NB4 (cell line): ENCODE measurements at regions not wholly inside any gene's neighbourhood (a gene's known extent, or its start where the extent isn't known, plus 50 kb on each side); places are given as distances from the start of the nearest gene placed in this dataset.

ENCODE experiments used
- MYC ChIP-seq: IDR thresholded peaks from 2 replicates; pipeline ENCODE4 v1.6.1; 2011; ENCODE audit warnings: low read depth, low read length
- POLR2A ChIP-seq: IDR thresholded peaks from 2 replicates; pipeline ENCODE4 v1.6.1; 2011; ENCODE audit warnings: mild to moderate bottlenecking; ENCODE audit not compliant: insufficient read length; ENCODE audit errors: extremely low read depth
- TF ChIP-seq, protein P1 (sequence below): IDR thresholded peaks from one replicate; pipeline ENCODE4 v1.5.1; 2012; ENCODE audit warnings: low read depth, low read length
- TF ChIP-seq, protein P2 (sequence below): IDR thresholded peaks from 2 replicates; pipeline ENCODE4 v1.6.1; 2011; ENCODE audit warnings: low read depth, low read length

DNA sequence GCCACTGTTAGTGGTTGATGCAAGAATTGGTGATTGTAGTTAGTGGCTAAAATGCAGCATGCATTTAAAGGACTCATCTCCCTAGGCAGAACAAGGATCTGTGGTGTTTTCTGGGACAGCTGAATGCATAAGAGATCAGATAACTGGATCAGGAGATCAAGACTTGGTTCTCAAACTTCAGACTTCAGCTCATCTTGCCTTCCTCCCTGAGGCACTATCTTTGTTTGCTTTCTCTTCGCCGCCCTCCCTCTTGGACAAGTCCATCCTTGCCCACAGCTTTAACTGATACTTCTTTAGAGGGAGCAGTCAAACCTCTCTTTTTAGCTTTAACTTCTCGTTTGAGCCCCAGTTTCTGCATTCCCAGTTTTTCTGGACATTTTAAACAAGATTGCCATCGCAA is 195.4 kb upstream of the TPRG1 start:
- TF ChIP-seq, protein P1, sequence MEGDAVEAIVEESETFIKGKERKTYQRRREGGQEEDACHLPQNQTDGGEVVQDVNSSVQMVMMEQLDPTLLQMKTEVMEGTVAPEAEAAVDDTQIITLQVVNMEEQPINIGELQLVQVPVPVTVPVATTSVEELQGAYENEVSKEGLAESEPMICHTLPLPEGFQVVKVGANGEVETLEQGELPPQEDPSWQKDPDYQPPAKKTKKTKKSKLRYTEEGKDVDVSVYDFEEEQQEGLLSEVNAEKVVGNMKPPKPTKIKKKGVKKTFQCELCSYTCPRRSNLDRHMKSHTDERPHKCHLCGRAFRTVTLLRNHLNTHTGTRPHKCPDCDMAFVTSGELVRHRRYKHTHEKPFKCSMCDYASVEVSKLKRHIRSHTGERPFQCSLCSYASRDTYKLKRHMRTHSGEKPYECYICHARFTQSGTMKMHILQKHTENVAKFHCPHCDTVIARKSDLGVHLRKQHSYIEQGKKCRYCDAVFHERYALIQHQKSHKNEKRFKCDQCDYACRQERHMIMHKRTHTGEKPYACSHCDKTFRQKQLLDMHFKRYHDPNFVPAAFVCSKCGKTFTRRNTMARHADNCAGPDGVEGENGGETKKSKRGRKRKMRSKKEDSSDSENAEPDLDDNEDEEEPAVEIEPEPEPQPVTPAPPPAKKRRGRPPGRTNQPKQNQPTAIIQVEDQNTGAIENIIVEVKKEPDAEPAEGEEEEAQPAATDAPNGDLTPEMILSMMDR, result no peak
- TF ChIP-seq, protein P2, sequence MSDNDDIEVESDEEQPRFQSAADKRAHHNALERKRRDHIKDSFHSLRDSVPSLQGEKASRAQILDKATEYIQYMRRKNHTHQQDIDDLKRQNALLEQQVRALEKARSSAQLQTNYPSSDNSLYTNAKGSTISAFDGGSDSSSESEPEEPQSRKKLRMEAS, result no peak
- TF ChIP-seq POLR2A, result no peak
- TF ChIP-seq MYC, result no peak
